ENCODE measurements at regions not wholly inside any gene's neighbourhood (a gene's known extent, or its start where the extent isn't known, plus 50 kb on each side); places are given as distances from the start of the nearest gene placed in this dataset.

DNA sequence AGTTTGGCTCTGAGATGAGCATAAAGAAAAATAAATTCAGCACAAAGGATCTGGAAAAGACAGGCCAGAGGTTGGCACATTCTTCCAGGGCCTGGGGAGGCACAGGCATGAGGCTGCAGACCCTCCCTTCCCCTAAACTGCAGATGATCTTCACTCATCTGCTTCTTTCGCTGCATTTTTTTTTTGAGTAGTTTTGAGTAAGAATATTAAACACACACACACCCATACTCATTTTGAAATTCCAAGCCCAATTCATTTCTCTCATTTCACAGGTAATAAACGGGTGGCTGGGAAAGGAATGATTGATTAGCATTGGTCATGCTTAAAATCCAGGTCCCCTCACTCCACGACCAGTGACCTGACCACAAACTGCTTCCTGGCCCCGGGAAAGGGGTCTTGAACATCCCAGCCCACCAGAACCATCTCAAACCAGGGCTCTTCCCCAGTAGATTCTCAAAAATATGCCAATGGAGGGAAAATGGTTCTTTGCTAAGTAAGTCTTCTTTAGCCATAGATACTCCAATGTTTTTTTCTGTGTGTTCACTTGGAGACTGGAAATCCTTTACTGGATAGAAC is 219.6 kb downstream of the ANAPC1 start:
- TF ChIP-seq, protein P1, sequence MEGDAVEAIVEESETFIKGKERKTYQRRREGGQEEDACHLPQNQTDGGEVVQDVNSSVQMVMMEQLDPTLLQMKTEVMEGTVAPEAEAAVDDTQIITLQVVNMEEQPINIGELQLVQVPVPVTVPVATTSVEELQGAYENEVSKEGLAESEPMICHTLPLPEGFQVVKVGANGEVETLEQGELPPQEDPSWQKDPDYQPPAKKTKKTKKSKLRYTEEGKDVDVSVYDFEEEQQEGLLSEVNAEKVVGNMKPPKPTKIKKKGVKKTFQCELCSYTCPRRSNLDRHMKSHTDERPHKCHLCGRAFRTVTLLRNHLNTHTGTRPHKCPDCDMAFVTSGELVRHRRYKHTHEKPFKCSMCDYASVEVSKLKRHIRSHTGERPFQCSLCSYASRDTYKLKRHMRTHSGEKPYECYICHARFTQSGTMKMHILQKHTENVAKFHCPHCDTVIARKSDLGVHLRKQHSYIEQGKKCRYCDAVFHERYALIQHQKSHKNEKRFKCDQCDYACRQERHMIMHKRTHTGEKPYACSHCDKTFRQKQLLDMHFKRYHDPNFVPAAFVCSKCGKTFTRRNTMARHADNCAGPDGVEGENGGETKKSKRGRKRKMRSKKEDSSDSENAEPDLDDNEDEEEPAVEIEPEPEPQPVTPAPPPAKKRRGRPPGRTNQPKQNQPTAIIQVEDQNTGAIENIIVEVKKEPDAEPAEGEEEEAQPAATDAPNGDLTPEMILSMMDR (IDR thresholded peaks at IDR 0.05; ENCODE audit: insufficient read depth, low read length, poor library complexity, severe bottlenecking) = no peak
- DNase-seq (ENCODE audit: low read depth) = no peak
- Histone ChIP-seq H3K36me3 (ENCODE audit: control insufficient read depth, insufficient read depth, low read length) (no peaks in the 10 kb centered on the region), H3K4me3 (ENCODE audit: low read depth, low read length) (no peak overlapping the region), H3K27me3 (ENCODE audit: control insufficient read depth, insufficient read depth, low read length) (no peaks in the 10 kb centered on the region)

DNA sequence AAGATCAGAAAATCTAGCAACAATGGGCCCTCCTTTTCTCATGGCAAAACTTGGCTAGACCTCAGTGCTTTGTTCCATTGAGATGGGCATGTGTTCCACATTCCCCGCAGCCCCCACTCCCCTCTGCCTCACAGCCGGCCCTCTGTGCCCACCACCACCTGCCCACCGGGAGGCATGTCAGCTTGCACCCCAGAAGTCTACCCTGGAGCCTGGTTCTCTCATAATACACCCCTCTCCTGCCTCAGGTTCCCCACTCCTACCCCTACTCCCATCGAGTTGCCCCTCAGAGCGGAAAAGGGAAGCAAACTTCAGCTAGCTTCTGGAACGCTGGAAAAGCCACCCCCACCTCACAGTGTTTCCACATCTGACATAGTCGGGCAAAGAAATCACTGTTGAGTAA is 219.0 kb downstream of the ANAPC1 start:
- TF ChIP-seq, protein P1 (IDR thresholded peaks at IDR 0.05; ENCODE audit: insufficient read depth, low read length, poor library complexity, severe bottlenecking) = no peak
- Histone ChIP-seq H3K36me3 (ENCODE audit: control insufficient read depth, insufficient read depth, low read length) (no peaks in the 10 kb centered on the region), H3K27me3 (ENCODE audit: control insufficient read depth, insufficient read depth, low read length) (no peaks in the 10 kb centered on the region), H3K4me3 (ENCODE audit: low read depth, low read length) (no peak overlapping the region)
- DNase-seq (ENCODE audit: low read depth) = no peak

- DNase-seq (ENCODE audit: low read depth) = no peak
- H3K27me3 ChIP-seq (ENCODE audit: control insufficient read depth, insufficient read depth, low read length) = no peaks in the 10 kb centered on the region
- TF ChIP-seq, protein P1 (IDR thresholded peaks at IDR 0.05; ENCODE audit: insufficient read depth, low read length, poor library complexity, severe bottlenecking) = no peak
- H3K36me3 ChIP-seq (ENCODE audit: control insufficient read depth, insufficient read depth, low read length) = no peaks in the 10 kb centered on the region
- no peak overlapping the region for H3K4me3 ChIP-seq (ENCODE audit: low read depth, low read length)
Observed at GRCh38 chr2:111665551-111666116, 218.4 kb downstream of the ANAPC1 start.

DNA sequence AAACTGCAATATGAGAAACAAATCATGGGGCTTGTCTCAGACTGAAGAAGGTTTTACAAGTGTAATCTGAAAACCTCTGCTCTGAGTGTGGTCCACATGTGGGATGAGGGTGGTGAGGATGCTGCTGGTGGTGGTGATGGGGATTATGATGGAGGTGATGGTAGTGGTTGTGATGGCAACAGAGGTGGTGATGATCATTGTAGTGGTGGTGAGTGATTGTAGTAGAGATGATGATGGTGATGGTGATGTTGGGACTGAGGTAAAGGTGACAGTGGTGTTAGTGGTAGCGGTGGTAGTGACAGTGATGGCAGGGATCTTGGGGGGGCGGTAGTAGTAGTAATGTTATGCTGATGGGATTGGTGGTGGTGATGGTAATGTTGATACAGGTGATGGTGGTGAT is 217.8 kb downstream of the ANAPC1 start:
- H3K36me3 ChIP-seq (ENCODE audit: control insufficient read depth, insufficient read depth, low read length) = no peaks in the 10 kb centered on the region
- TF ChIP-seq, protein P1 (IDR thresholded peaks at IDR 0.05; ENCODE audit: insufficient read depth, low read length, poor library complexity, severe bottlenecking) = no peak
- DNase-seq (ENCODE audit: low read depth) = no peak
- H3K4me3 ChIP-seq (ENCODE audit: low read depth, low read length) = no peak overlapping the region
- no peaks in the 10 kb centered on the region for H3K27me3 ChIP-seq (ENCODE audit: control insufficient read depth, insufficient read depth, low read length)

GRCh38 chr2:111667001-111667400 is 217.0 kb downstream of the ANAPC1 start:
- H3K4me3 ChIP-seq (ENCODE audit: low read depth, low read length) = no peak overlapping the region

More at GRCh38 chr2:111667001-111667400, 217.0 kb downstream of the ANAPC1 start:
- H3K27me3 ChIP-seq (ENCODE audit: control insufficient read depth, insufficient read depth, low read length) = no peaks in the 10 kb centered on the region
- no peaks in the 10 kb centered on the region for H3K36me3 ChIP-seq (ENCODE audit: control insufficient read depth, insufficient read depth, low read length)
- no peak for DNase-seq (ENCODE audit: low read depth)
- TF ChIP-seq, protein P1 (IDR thresholded peaks at IDR 0.05; ENCODE audit: insufficient read depth, low read length, poor library complexity, severe bottlenecking) = no peak

All from kidney epithelial cell (primary cell).